ENCODE measurements at regions not wholly inside any gene's neighbourhood (a gene's known extent, or its start where the extent isn't known, plus 50 kb on each side); places are given as distances from the start of the nearest gene placed in this dataset.

- TF ChIP-seq POLR2AphosphoS5 (IDR thresholded peaks at IDR 0.05; ENCODE audit: insufficient read depth in 1 of 2, low read depth in 1 of 2) (no peak), POLR2A (IDR thresholded peaks at IDR 0.05) (no peak)
- TF ChIP-seq, protein P1, sequence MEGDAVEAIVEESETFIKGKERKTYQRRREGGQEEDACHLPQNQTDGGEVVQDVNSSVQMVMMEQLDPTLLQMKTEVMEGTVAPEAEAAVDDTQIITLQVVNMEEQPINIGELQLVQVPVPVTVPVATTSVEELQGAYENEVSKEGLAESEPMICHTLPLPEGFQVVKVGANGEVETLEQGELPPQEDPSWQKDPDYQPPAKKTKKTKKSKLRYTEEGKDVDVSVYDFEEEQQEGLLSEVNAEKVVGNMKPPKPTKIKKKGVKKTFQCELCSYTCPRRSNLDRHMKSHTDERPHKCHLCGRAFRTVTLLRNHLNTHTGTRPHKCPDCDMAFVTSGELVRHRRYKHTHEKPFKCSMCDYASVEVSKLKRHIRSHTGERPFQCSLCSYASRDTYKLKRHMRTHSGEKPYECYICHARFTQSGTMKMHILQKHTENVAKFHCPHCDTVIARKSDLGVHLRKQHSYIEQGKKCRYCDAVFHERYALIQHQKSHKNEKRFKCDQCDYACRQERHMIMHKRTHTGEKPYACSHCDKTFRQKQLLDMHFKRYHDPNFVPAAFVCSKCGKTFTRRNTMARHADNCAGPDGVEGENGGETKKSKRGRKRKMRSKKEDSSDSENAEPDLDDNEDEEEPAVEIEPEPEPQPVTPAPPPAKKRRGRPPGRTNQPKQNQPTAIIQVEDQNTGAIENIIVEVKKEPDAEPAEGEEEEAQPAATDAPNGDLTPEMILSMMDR (IDR thresholded peaks at IDR 0.05) = no peak
Measured at GRCh38 chrX:20653070-20653469, 386.4 kb upstream of the RPS6KA3 start.
